Left renal pelvis (tissue), 4 donors: ENCODE measurements at regions not wholly inside any gene's neighbourhood (a gene's known extent, or its start where the extent isn't known, plus 50 kb on each side); places are given as distances from the start of the nearest gene placed in this dataset.

Experiments used
- DNase-seq, 4 donors: peaks; one replicate each; pipeline ENCODE4 v3.0.0-alpha.2; 2013; ENCODE audit warnings: low read depth in 4 of 4, low spot score in 3 of 4

GRCh38 chr3:34008836-34009809 is 210.7 kb downstream of the PDCD6IP start:
- no peak for DNase-seq

- DNase-seq, result no peak
Observed at GRCh38 chr3:34011171-34012101, 213.0 kb downstream of the PDCD6IP start.

GRCh38 chr3:34012102-34012461 is 213.7 kb downstream of the PDCD6IP start:
- DNase-seq, result no peak

GRCh38 chr3:34013818-34014570 is 215.6 kb downstream of the PDCD6IP start:
- no peak for DNase-seq

- no peak for DNase-seq
Observed at GRCh38 chr3:34015204-34016142, 217.0 kb downstream of the PDCD6IP start.

GRCh38 chr3:34016925-34017587 is 218.6 kb downstream of the PDCD6IP start:
- no peak for DNase-seq

GRCh38 chr3:34017757-34018156 is 219.3 kb downstream of the PDCD6IP start:
- DNase-seq, result no peak

GRCh38 chr3:34019158-34019557 is 220.7 kb downstream of the PDCD6IP start:
- no peak for DNase-seq

- no peak for DNase-seq
Observed at GRCh38 chr3:34020170-34020569, 221.7 kb downstream of the PDCD6IP start.

GRCh38 chr3:34020726-34021680 is 222.6 kb downstream of the PDCD6IP start:
- no peak for DNase-seq

GRCh38 chr3:34022147-34022546 is 223.7 kb downstream of the PDCD6IP start:
- DNase-seq, result no peak

- DNase-seq, result no peak
Observed at GRCh38 chr3:34024447-34025240, 226.2 kb downstream of the PDCD6IP start.

- DNase-seq, result no peak
Observed at GRCh38 chr3:34033839-34034238, 235.4 kb downstream of the PDCD6IP start.

GRCh38 chr3:34034840-34035239 is 236.4 kb downstream of the PDCD6IP start:
- DNase-seq, result no peak

GRCh38 chr3:34035775-34036174 is 237.3 kb downstream of the PDCD6IP start:
- DNase-seq, result no peak

- DNase-seq, result no peak
Observed at GRCh38 chr3:34037260-34037659, 238.8 kb downstream of the PDCD6IP start.

- no peak for DNase-seq
Observed at GRCh38 chr3:34038131-34038530, 239.7 kb downstream of the PDCD6IP start.
